ENCODE measurements at regions not wholly inside any gene's neighbourhood (a gene's known extent, or its start where the extent isn't known, plus 50 kb on each side); places are given as distances from the start of the nearest gene placed in this dataset.

DNA sequence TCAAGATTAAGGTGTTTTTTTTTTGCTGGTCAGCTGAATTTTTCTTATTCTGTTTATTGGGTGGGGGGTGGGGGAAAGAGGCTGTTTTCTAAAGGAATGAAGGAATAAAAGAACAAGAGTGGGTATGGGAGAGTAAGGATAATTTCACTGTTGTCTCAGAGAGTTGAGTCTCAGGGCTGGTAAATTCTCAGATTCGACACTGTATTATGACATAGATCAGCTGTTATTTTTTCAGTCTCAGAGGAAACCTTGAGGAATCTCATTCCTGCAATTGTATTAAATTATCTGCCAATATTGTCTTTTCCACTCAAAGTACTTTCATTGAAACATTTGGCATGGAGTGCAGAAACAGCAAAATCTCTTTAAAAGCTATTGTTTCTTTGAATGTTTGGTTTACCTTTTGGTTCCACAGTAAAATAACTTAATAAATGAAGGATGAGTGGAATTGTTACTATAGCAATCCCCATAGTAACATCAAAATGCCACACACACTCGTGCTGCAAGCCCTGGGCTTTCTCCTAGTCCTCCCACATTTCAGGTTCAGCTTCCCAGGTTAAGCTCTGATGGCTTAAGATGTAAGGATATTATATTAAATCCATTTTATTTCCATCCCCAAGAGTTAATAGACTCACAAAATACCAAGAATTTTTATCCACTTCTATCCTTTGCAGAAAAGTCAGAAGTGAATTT is 478.7 kb upstream of the TCF4 start:
- Histone ChIP-seq H2BK120ac (replicated peaks; ENCODE audit: low read depth, low read length) (no peak overlapping the region), H4K5ac (ENCODE audit: insufficient read length, low read depth, low read length) (no peak overlapping the region), H3K27me3 (replicated peaks in 1 of 4; ENCODE audit: control insufficient read depth in 3 of 4, extremely low read depth in 1 of 4, insufficient read depth in 3 of 4, low read length in 3 of 4) (no peaks in the 10 kb centered on the region), H3K23ac (ENCODE audit: insufficient read length) (no peak overlapping the region), H3K27ac (ENCODE audit: low read depth, low read length) (no peak overlapping the region), H3K14ac (ENCODE audit: insufficient read length) (no peak overlapping the region), H3K56ac (replicated peaks; ENCODE audit: insufficient read length, low read depth, low read length) (no peak overlapping the region), H3K79me2 (ENCODE audit: control insufficient read depth in 1 of 2, insufficient read depth in 2 of 2, low read length in 2 of 2) (no peaks in the 10 kb centered on the region), H4K91ac (replicated peaks; ENCODE audit: insufficient read length, low read length) (no peak overlapping the region), H4K8ac (ENCODE audit: extremely low read depth, insufficient read depth, low read length) (no peak overlapping the region), H3K79me1 (ENCODE audit: low read depth, low read length) (no peaks in the 10 kb centered on the region), H3K4me3 (ENCODE audit: extremely low read depth in 1 of 4, insufficient read depth in 2 of 4, low read depth in 3 of 4, low read length in 4 of 4) (no peak overlapping the region), H3K4me1 (replicated peaks in 1 of 4; ENCODE audit: control insufficient read depth in 3 of 4, insufficient read depth in 4 of 4, low read length in 3 of 4) (peaks cover 0 to 9% (median 1%) of the 10 kb centered on the region in 4 experiments; a peak in 2 of 7 replicates), H3K9ac (replicated peaks in 1 of 4; ENCODE audit: extremely low read depth in 1 of 4, low read depth in 3 of 4, low read length in 3 of 4) (no peak overlapping the region), H3K36me3 (ENCODE audit: control insufficient read depth in 2 of 4, insufficient read depth in 4 of 4, low read length in 3 of 4) (no peaks in the 10 kb centered on the region), H2BK12ac (ENCODE audit: low read depth, low read length) (no peak overlapping the region), H3K23me2 (ENCODE audit: low read depth, low read length) (no peaks in the 10 kb centered on the region), H2BK15ac (ENCODE audit: low read length) (no peak overlapping the region), H2BK5ac (ENCODE audit: low read depth, low read length) (no peak overlapping the region), H2AFZ (ENCODE audit: low read length) (no peak overlapping the region), H4K20me1 (replicated peaks in 1 of 2; ENCODE audit: control insufficient read depth in 1 of 2, insufficient read depth in 2 of 2, low read length in 2 of 2) (no peaks in the 10 kb centered on the region), H3K18ac (ENCODE audit: extremely low read depth, low read length) (no peak overlapping the region), H3K4ac (replicated peaks; ENCODE audit: insufficient read length, low read depth, low read length) (no peak overlapping the region), H2BK20ac (ENCODE audit: low read length) (no peak overlapping the region), H3K4me2 (ENCODE audit: insufficient read depth in 1 of 2, low read depth in 2 of 2, low read length in 2 of 2) (no peak overlapping the region), H2AK5ac (ENCODE audit: low read depth, low read length) (no peak overlapping the region), H3K9me3 (ENCODE audit: insufficient read depth in 2 of 2, low read depth in 1 of 2, low read length in 1 of 2) (no peaks in the 10 kb centered on the region)
- WGBS, 2 experiments (ENCODE audit: extremely low coverage in 1 of 2, insufficient coverage in 1 of 2, insufficient read length in 1 of 2, insufficient replicate concordance in 2 of 2, low coverage in 1 of 2, low lambda C conversion rate in 2 of 2, missing lambda C conversion rate in 1 of 2): 91% methylated on average over 2 of the region's 2 CpGs; no CpG with 5 or more reads in 1 of the 2 experiments
- ChIA-PET CTCF (ENCODE audit: partially characterized antibody) (interaction anchor here (0.6 kb wide), 2 partner anchors 518 to 1456 kb away, joined by 3 read pairs; no protein-coding TSS in a partner anchor), POLR2A (ENCODE audit: partially characterized antibody) (no interaction called here)
- no peak for FAIRE-seq
- DNase-seq (ENCODE audit: low read depth in 1 of 2, low spot score in 2 of 2): no peak
- TF ChIP-seq CBX8 (IDR thresholded peaks at IDR 0.05; ENCODE audit: borderline replicate concordance, low read depth, low read length): no peak

Data from H1 (cell line).